ENCODE measurements at regions not wholly inside any gene's neighbourhood (a gene's known extent, or its start where the extent isn't known, plus 50 kb on each side); places are given as distances from the start of the nearest gene placed in this dataset.

DNA sequence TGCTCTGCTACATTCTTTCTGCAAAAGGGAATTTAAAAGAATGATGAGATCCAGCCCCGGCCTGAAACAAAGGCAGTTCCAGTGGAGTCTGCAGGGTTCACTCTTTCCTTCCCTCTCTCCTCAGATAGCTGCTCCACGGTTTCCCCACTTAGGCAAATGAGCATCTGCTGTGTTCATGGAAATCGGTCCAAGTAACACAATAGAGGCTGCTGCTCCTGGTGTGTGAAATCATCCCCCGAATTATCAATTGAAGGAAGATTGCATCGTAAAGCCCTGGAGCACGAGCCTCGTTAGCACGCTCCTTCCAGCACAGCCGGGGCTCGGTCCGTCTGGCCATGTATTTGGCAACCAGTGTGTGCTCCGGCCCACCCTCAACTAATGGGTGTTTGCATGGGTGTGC is 108.3 kb upstream of the DPP6 start:
- TF ChIP-seq, protein P1, sequence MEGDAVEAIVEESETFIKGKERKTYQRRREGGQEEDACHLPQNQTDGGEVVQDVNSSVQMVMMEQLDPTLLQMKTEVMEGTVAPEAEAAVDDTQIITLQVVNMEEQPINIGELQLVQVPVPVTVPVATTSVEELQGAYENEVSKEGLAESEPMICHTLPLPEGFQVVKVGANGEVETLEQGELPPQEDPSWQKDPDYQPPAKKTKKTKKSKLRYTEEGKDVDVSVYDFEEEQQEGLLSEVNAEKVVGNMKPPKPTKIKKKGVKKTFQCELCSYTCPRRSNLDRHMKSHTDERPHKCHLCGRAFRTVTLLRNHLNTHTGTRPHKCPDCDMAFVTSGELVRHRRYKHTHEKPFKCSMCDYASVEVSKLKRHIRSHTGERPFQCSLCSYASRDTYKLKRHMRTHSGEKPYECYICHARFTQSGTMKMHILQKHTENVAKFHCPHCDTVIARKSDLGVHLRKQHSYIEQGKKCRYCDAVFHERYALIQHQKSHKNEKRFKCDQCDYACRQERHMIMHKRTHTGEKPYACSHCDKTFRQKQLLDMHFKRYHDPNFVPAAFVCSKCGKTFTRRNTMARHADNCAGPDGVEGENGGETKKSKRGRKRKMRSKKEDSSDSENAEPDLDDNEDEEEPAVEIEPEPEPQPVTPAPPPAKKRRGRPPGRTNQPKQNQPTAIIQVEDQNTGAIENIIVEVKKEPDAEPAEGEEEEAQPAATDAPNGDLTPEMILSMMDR (IDR thresholded peaks at IDR 0.05), result no peak
- TF ChIP-seq POLR2A (IDR thresholded peaks at IDR 0.05), result no peak

Data from Peyer's patch (tissue), 4 donors.